AG10803 (cell line): ENCODE measurements at regions not wholly inside any gene's neighbourhood (a gene's known extent, or its start where the extent isn't known, plus 50 kb on each side); places are given as distances from the start of the nearest gene placed in this dataset.
A peak's percentile ranks its signal among the peaks of the same experiment; 100 is the strongest.
"Not testable (repeated sequence)": the region's sequence is repeated elsewhere in the genome, so short reads cannot be mapped to it uniquely, and the experiment has no call there.

Experiments
- DNase-seq: peaks from one replicate; pipeline ENCODE4 v3.0.0; 2010; ENCODE audit warnings: low read depth
- H3K4me3 ChIP-seq: 2 replicates; pipeline ENCODE4 v1.5.1; 2011; ENCODE audit warnings: mild to moderate bottlenecking, low read length, control low read depth
- CTCF ChIP-seq: conservative IDR thresholded peaks from 2 replicates; pipeline ENCODE4 v1.5.1; 2011; ENCODE audit warnings: mild to moderate bottlenecking, low read length, control low read depth, inconsistent platforms

- TF ChIP-seq CTCF: no peak
- no peak for DNase-seq
- H3K4me3 ChIP-seq: no peak overlapping the region
These were observed 132.6 kb upstream of the TBCA start for GRCh38 chr5:77908787-77909186.

- no peak for TF ChIP-seq CTCF
- H3K4me3 ChIP-seq: no peak overlapping the region
- DNase-seq: no peak
These were observed 131.6 kb upstream of the TBCA start for GRCh38 chr5:77907786-77908185.

GRCh38 chr5:77906806-77907205, 130.7 kb upstream of the TBCA start:
- no peak overlapping the region for H3K4me3 ChIP-seq
- TF ChIP-seq CTCF: no peak
- peak; percentile 15 for DNase-seq

GRCh38 chr5:77904362-77904761, 128.2 kb upstream of the TBCA start:
- DNase-seq: no peak
- no peak overlapping the region for H3K4me3 ChIP-seq
- no peak for TF ChIP-seq CTCF

GRCh38 chr5:77900691-77901090, 124.6 kb upstream of the TBCA start:
- DNase-seq: no peak
- TF ChIP-seq CTCF: no peak
- no peak overlapping the region for H3K4me3 ChIP-seq

- no peak for DNase-seq
- no peak overlapping the region for H3K4me3 ChIP-seq
- no peak for TF ChIP-seq CTCF
These were observed 122.2 kb upstream of the TBCA start for GRCh38 chr5:77898385-77898784.

- no peak for DNase-seq
- no peak overlapping the region for H3K4me3 ChIP-seq
- no peak for TF ChIP-seq CTCF
These were observed 120.2 kb upstream of the TBCA start for GRCh38 chr5:77896338-77896737.

- not testable (repeated sequence) for H3K4me3 ChIP-seq, DNase-seq
These were observed 118.0 kb upstream of the TBCA start for GRCh38 chr5:77894103-77894502.
